Retinal pigment epithelial cell (primary cell): ENCODE measurements at regions not wholly inside any gene's neighbourhood (a gene's known extent, or its start where the extent isn't known, plus 50 kb on each side); places are given as distances from the start of the nearest gene placed in this dataset.
A peak's percentile ranks its signal among the peaks of the same experiment; 100 is the strongest.

Source experiments
- DNase-seq: peaks from one replicate; pipeline ENCODE4 v3.0.0-alpha.2; 2010; ENCODE audit warnings: low read depth
- H3K4me3 ChIP-seq: 2 replicates; pipeline ENCODE4 v1.5.1; 2011; ENCODE audit warnings: mild to moderate bottlenecking, low read length, control low read depth, moderate library complexity
- CTCF ChIP-seq: conservative IDR thresholded peaks from 2 replicates; pipeline ENCODE4 v1.5.1; 2011; ENCODE audit warnings: low read depth, low read length, control low read depth, inconsistent platforms

- H3K4me3 ChIP-seq: no peak overlapping the region
- no peak for DNase-seq
- TF ChIP-seq CTCF: no peak
These were observed 115.3 kb downstream of the FAT4 start for GRCh38 chr4:125430086-125430485.

GRCh38 chr4:125432078-125432477, 117.3 kb downstream of the FAT4 start:
- no peak for DNase-seq
- TF ChIP-seq CTCF: peak; percentile 12
- H3K4me3 ChIP-seq: no peak overlapping the region

- no peak for TF ChIP-seq CTCF
- DNase-seq: no peak
- no peak overlapping the region for H3K4me3 ChIP-seq
These were observed 118.7 kb downstream of the FAT4 start for GRCh38 chr4:125433453-125433852.

GRCh38 chr4:125434136-125434535, 119.4 kb downstream of the FAT4 start:
- no peak for DNase-seq
- TF ChIP-seq CTCF: no peak
- H3K4me3 ChIP-seq: no peak overlapping the region

GRCh38 chr4:125440814-125441213, 126.1 kb downstream of the FAT4 start:
- no peak for DNase-seq
- no peak for TF ChIP-seq CTCF
- H3K4me3 ChIP-seq: no peak overlapping the region

- no peak for DNase-seq
- TF ChIP-seq CTCF: no peak
- no peak overlapping the region for H3K4me3 ChIP-seq
These were observed 129.4 kb downstream of the FAT4 start for GRCh38 chr4:125444166-125444565.

GRCh38 chr4:125445525-125445924, 130.8 kb downstream of the FAT4 start:
- no peak for TF ChIP-seq CTCF
- H3K4me3 ChIP-seq: no peak overlapping the region
- DNase-seq: no peak
